Dedifferentiated amniotic fluid mesenchymal stem cell (primary cell): ENCODE measurements at regions not wholly inside any gene's neighbourhood (a gene's known extent, or its start where the extent isn't known, plus 50 kb on each side); places are given as distances from the start of the nearest gene placed in this dataset.
"Not testable (repeated sequence)": the region's sequence is repeated elsewhere in the genome, so short reads cannot be mapped to it uniquely, and the experiment has no call there.

ENCODE experiments used
- DNase-seq: peaks from one replicate; pipeline ENCODE4 v3.0.0-alpha.2; 2016; ENCODE audit errors: extremely low spot score

DNA sequence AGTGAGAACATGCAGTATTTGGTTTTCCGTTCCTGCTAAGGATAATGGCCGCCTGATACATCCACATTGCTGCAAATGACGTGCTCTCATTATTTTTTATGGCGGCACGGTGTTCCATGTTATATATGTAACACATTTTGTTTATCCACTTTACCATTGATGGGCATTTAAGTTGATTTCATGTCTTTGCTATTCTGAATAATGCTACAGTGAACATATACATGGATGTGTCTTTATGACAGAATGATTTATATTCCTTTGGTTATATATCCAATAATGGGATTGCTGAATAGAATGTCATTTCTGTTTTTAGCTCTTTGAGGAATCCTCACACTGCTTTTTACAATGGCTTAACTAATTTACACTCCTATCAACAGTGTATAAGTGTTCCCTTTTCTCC lies 1223.2 kb downstream of the RAPGEF2 start:
- no peak for DNase-seq

DNA sequence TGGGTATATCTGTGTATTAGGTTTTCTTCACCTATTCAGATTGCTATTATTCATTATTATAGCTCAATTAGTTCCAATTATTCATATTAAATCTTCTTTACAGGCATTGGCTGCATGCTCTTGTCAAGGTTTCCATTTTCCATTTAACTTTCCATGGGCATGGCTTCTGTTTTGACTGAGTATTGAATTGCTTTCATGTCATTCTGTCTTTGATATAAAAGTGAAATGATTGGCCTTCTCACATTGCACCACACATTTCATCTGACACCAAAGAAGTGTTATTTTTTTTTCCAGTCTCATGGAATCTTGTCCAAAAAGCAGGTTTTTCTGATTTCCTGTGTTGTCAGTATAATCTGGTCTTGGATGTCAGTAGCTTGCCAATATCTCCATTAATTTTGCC lies 1244.3 kb downstream of the RAPGEF2 start:
- DNase-seq = no peak

DNA sequence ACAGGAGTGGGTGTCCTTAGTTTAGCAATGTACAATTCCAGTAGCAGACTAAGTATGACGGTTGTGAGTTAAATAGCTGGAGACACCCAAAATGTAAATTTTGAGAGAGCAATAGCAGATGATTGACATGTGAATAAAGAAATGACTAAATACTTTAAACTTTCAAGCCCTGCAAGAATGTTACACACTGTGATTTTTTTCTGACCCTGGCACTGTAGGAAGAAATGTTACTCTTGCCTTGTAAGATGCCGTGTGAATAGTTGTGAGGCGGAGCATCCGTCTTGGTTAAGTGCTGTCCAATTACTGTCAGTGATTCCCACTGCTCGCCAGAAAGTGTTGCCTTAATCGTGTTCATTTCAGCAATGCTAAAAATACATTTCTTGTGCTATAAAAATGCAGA lies 1248.1 kb downstream of the RAPGEF2 start:
- DNase-seq = no peak

DNA sequence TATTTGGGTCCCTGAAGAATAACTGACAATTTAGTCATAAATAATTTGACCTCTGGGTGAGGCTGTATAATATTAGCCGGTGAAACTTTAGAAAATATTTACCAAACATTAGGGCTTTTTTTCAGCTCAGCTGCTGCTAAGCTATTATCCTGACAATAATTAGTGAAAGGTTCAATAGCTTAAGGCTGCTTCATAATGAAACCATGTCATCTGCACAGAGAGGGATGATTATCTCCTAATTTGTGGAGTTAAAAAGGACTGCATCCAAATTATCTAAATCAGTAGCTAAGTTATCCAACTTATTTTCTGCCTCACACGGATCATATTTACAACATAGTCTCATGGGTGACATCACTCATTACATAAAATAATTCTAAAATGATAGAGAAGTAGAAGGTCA lies 1249.8 kb downstream of the RAPGEF2 start:
- DNase-seq = no peak

DNA sequence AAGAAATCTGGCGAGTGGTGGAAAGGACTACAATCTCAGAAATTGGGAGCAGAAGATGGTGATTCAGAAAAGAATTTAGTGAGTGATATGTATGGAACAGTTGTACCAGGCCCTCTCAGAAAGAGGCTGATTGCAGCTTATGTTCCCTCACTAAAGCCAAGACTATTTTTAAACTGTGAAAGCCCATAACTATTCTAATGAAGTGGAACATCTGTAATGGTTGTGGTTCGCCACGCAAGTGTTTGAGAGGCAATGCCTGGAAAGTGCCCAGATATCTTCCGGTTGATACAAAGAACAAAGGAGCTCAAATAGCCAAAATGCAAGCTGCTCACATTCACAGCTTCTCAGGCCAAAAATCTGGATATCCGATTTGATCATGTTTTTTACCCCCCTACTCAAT lies 1250.7 kb downstream of the RAPGEF2 start:
- no peak for DNase-seq

DNA sequence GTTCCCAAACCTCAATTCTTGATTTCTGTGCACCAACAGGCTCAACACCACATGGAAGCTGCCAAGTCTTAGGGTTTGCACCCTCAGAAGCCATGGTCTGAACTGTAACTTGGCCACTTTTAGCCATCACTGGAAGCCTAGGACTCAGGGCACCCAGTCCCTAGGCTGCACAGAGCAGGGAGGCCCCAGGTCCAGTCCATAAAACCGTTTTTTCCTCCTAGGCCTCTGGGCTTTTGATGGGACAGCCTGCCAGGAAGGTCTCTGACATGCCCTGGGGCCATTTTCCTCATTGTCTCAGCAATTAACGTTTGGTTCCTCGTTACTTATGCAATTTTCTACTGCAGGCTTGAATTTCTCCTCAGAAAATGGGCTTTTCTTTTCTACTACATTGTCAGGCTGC lies 1259.6 kb downstream of the RAPGEF2 start:
- no peak for DNase-seq

DNA sequence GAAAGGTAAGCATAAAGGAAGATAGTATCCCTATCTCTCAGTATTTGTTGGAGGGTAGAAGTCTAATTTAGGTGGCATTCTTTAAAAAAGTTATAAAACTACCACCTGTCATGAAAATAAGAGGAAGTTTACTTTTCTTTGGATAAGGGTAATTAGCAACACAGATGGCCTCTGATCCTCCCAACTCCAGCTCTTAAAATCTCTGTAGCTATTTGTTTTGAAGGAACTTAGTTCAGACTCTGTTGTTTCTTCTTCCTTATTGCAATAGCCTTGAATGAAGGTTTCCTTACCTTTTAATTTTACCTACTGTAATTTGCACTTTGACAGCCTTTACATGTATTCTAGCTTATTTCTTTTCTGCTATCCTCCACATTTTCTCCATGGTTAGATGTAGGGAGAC lies 1261.3 kb downstream of the RAPGEF2 start:
- no peak for DNase-seq

DNA sequence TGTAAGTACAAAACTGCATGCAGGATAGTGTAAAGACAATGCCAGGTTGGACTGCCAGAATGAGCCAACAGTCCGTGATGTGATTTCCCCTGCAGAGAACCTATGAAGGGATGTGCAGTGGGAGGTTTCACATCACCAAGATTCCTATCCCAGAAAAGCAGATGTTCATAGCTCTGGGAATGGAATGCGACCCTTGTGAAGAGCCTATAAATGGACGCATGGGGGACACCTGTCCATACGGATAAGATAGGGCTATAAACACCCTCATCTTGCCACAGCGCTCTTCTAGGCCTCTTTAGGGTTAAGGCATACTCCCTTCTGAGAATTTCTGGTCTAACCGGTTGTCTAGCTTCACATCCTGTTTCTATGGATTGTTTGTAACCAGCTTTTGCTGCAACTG lies 1261.8 kb downstream of the RAPGEF2 start:
- not testable (repeated sequence) for DNase-seq

DNA sequence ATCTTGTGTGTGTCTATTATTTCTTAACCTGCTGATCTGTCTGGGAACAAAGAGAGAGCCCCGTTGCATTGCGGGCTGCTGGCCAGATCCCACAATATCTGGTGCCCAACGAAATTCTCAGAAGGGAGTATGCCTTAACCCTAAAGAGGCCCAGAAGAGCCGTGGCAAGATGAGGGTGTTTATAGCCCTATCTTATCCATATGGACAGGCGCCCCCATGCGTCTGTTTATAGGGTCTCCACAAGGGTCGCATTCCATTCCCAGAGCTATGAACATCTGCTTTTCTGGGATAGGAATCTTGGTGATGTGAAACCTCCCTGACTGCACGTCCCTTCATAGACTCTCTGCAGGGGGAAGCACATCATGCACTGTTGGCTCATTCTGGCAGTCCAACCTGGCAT lies 1262.5 kb downstream of the RAPGEF2 start:
- DNase-seq = not testable (repeated sequence)

DNA sequence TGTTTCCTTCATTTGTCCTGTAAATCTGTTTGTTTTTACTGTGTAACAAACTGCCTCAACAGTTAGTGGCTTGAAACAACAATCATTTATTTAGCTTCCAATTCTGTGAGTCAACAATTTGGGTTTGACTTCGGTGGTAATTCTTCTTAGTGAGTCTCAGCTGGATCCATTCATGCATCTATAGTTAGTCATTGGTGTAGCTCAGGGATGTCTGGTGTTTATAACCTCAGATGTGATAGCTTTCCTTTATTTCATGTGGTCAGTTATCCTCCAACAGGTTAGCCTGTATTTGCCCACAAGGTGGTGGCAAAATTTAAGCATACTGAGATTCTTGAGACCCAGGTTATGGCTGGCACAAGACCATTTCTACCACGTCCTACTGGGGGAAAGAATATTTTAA lies 1267.2 kb downstream of the RAPGEF2 start:
- DNase-seq = no peak

DNA sequence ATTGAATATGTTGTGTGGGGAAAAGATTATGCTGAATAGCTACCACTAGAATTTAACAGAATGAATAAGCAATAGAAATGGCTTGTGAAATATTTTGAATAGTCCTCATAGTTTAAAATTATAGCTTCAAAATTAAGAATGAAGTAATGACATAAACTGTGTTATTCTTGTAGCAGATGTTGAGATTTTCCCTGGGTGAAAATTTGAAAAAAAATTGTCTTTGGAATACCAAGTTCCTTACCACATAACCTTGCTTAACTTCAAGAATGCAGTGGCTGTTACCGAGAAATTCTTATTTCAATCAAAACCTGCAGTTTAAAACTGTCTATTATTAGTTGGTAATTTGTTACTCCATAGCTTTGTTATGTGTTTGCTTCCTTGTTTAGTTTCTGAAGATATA lies 1268.6 kb downstream of the RAPGEF2 start:
- DNase-seq = no peak

DNA sequence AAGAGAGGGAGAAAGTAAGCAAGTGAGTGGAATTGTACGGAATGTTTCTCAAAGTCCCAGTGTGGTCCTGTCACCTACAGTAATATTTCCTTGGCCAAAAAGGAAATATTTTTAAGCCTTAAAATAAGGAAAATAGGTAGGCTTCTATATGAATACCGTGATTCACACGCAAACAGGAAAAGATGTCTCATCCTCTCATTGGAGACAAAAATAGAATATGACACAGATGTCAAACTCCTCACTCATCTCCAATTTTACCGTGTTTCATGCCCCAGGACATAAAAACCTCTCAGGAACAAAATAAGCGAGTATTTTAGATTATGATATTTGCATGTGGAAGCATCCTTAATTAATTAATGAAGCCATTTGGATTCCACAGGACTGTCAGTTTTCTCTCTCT lies 1269.5 kb downstream of the RAPGEF2 start:
- DNase-seq = no peak

DNA sequence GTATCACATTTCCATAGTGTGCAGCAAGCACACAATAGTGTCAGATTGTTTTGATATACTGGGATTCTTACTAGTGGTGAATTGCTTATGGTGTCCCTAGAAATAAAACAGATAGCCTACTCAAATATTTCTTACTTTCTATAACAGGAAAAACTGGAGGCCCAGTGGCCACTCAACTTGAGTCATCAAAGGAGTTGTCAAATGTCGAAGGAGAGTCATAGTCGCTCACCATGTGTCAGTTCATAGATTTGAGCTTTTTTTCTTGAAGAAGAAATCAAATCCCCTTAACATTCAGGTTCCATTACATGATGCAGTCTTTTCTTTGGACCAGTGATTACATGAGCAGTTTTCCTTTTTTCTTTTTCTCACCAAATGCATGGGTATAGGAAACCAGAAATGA lies 1271.0 kb downstream of the RAPGEF2 start:
- no peak for DNase-seq

DNA sequence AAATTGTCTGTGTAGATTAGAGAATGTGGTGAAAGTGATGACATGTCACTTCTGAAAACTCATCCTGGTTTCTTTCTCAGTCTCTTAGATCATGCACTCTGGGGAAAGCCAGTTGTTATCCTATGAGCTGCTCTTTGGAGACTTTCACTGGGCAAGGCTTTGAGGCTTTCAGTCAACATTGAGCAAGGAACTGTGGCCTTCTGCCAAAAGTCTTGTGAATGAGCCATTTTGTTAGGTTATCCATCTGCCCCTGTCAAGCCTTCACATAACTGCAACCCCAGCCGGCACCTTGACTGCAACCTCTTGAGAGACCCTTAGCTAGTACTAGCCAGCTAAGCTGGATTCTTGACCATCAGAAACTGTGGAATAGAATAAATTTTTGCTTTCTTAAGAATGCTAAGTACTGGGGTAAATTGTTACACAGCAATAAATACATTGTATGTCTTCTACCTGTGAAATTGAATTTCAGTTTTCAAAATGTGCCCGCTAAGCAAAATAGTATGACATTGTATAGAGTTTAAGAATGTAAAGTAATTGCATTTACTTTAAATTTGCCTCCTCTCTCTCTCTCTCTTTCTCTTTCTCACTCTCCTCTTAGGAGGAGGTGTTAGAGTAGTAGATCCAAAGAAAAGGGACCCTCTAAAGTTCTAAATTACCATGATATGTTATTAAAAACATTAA lies 1273.0 kb downstream of the RAPGEF2 start:
- no peak for DNase-seq

DNA sequence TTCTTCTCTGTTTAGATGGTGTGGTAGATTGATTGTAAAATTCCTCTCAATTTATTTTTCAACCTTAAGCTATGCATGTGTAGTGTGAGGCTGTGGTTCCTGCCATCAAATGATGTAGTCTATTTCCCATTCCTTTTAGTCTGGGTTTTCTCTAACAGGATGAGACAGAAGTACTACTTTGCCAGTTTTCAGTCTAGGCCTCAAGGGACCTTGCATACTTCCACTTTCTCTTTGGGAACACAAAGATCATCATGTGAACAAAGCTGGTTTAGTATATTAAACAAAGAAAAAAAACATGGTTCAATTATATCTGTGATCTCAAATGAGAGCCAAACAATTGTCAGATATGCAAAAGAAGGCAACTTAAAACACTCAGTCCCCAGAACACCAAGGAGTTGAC lies 1284.0 kb downstream of the RAPGEF2 start:
- DNase-seq = no peak

DNA sequence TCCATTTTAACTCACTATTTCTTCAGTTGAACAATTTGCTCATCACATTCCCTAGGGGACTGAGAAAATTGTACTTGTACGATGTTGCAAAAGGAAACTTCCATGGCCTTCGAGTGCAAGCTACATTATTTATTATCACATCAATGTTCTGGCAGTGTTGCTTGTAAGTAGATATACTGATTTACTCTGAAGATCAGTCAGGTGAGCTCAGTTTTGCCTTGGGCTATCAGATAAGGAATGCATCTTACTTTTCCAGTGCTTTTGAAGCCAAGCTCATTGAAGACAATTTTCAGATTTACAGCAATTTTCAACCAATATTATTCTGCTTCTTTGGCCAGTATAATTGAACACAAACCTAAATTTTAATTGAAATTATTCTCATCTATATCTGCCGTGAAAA lies 1296.9 kb downstream of the RAPGEF2 start:
- no peak for DNase-seq

DNA sequence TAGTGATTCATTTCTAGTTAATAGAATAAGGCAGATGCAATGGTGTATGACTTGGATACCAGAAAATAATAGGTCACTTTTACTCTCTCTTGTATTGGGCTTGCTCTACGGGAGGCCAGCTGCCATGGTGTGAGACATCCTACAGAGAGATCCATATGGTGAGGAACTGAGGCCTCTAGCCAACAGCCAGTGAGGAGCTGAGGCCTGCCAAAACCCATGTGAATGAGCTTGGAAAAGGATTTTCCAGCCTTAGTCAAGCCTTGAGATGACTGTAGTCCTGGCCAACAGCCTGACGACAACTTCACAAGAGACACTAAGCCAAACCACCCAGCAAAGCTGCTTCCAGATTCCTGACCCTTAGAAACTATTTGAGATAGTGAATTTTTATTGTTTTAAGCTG lies 1300.2 kb downstream of the RAPGEF2 start:
- no peak for DNase-seq

DNA sequence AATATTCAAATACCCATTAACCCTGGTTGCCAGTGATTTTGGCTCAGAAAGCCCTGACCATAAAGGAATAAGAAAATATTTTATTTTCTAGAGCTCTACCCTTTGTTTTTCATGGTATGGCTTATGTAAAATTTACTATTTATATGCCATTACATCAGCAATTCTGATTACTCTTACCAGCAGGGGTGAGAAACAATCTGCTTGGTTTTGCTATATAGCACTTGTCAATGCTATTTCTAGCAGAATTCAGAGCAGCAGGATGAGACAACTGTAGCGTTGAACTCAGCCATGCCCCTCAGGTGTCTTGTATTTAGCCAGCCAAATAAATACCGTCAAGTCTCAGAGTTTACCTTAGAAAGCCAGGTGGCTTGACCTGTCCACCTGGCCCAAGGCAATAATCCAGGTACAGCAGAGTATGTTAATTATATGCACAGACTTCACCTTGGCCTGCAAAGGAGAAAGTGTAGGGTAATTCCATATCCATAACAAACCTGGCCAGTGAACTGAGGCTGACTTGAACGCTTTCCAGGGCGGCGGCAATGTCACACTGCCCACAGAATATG lies 1303.5 kb downstream of the RAPGEF2 start:
- no peak for DNase-seq

DNA sequence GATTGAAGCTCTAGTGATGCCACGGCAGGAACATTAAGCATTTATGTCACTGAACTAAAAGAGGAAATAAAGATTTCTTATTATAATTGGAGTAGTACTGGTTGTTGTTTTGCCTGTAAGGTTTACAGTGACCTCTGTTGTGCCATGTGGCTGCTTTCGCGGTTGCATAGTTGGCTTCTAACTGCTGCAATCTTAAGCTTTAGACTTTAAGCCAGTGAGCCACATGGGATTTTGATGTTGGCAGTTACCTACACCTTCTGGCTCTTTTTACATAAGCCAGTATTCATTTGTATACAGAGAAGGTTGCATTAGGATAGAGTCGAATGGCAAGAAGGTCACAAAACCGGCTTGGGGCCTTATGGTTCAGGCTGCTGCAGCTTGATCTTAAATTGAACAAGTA lies 1311.6 kb downstream of the RAPGEF2 start:
- no peak for DNase-seq

DNA sequence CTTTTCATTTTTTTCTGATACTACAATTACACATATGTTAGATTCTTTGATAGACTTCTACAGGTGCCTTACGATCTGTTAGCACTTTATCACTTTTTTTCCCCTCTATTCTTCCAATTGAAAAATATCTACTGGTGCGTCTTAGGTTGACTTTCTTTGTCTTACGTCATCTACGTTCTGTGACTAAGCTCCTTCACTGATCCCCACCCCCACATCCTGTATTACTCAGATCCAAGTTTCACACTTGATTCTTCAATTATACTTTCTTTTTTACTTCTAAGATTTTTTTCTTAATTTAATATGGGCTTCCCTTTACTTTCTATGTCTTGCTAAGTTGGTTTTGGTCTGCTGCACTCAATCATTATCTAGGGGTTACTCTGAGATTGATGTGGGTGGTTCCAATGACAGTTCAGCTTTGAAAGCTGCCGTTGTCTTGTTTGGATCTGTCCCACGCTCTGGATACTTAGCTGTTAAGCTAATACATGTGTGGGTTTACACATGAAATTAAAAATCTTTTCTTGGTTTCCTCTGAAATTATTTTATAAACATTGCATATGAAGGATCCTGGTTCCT lies 1321.1 kb downstream of the RAPGEF2 start:
- no peak for DNase-seq

DNA sequence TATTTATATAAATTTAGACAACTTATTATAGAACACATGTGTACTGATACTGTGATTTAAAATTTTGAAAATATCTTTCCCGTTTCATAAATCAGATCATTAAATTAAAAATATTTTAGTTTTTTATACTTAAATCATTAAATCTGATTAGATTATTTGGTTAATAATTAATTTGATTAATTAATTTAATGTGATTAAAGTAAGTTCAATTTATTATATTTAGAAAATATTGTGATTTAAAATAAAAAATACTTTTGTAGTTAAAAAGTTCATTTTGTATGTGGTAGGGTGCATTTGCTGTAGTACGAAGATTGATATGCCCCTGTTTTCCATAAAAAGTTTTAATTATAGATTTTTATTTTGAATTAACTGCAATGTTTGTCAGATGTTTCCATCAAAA lies 1323.4 kb downstream of the RAPGEF2 start:
- DNase-seq = no peak

DNA sequence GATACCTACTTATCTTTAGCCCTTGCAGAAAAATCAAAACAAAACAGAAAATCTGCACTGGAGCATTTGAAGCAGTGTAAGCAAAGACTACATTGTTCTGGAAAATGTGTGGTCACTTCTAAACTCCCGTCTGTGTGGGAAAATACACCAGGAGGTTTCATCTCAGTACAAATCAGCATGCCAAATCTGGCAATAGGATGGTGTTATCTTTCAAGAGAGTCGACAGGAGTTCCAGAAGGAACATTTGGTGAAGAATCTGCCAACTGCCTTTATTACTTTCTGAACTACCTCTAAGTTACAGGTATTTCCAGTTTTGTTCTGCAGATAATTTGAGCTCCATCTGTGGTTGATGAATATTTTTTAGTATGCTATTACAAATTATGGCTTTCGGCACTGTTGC lies 1348.0 kb downstream of the RAPGEF2 start:
- DNase-seq = no peak
